DOHH2 (cell line): ENCODE measurements at regions not wholly inside any gene's neighbourhood (a gene's known extent, or its start where the extent isn't known, plus 50 kb on each side); places are given as distances from the start of the nearest gene placed in this dataset.

Experiments
- EZH2phosphoT487 ChIP-seq: fragments of 200-600 bp; sonication (generic); IDR thresholded peaks from 2 replicates; pipeline ENCODE4 v1.6.1; 2017; ENCODE audit warnings: borderline replicate concordance, mild to moderate bottlenecking, antibody characterized with exemption, low read length, moderate library complexity, mixed read lengths
- TF ChIP-seq, protein P1 (sequence below): fragments of 200-600 bp; sonication (generic); IDR thresholded peaks from one replicate; pipeline ENCODE4 v1.5.1; 2014; ENCODE audit warnings: antibody characterized with exemption, mild to moderate bottlenecking, low read depth, low read length; ENCODE audit not compliant: poor library complexity, severe bottlenecking

DNA sequence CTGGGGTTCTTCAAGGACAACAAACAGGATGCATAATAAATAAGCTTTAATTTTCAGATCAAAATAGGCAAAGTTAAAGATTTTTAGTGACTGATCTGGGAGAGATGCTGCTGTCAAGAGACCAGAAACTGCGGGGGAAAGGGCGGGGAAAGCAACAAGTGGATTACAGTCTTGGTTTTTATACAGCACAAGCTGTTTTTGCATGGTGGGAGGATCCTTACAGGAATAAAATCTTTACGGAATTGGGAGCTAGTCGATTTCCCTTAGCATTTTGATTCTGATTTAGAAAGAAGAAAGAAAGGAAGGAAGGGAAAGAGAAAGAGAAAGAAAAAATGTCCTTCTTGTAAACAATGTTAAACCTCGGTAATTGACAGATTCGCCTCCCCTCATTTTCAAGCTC is 242.3 kb upstream of the SP8 start:
- TF ChIP-seq, protein P1, sequence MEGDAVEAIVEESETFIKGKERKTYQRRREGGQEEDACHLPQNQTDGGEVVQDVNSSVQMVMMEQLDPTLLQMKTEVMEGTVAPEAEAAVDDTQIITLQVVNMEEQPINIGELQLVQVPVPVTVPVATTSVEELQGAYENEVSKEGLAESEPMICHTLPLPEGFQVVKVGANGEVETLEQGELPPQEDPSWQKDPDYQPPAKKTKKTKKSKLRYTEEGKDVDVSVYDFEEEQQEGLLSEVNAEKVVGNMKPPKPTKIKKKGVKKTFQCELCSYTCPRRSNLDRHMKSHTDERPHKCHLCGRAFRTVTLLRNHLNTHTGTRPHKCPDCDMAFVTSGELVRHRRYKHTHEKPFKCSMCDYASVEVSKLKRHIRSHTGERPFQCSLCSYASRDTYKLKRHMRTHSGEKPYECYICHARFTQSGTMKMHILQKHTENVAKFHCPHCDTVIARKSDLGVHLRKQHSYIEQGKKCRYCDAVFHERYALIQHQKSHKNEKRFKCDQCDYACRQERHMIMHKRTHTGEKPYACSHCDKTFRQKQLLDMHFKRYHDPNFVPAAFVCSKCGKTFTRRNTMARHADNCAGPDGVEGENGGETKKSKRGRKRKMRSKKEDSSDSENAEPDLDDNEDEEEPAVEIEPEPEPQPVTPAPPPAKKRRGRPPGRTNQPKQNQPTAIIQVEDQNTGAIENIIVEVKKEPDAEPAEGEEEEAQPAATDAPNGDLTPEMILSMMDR: no peak
- no peak for TF ChIP-seq EZH2phosphoT487
